NCI-H2196 treated with DMSO at 0.1 percent for 48 hours (cell line): ENCODE measurements at regions not wholly inside any gene's neighbourhood (a gene's known extent, or its start where the extent isn't known, plus 50 kb on each side); places are given as distances from the start of the nearest gene placed in this dataset.
"Not testable (repeated sequence)": the region's sequence is repeated elsewhere in the genome, so short reads cannot be mapped to it uniquely, and the experiment has no call there.

Experiments used
- DNase-seq: peaks from one replicate; lab custom pipeline; 2025; ENCODE audit not compliant: unreplicated experiment; lab: John Stamatoyannopoulos, UW

GRCh38 chr13:23947893-23948292 lies 50.6 kb upstream of the C1QTNF9B start:
- no peak for DNase-seq

- no peak for DNase-seq
These were observed 51.9 kb upstream of the C1QTNF9B start for GRCh38 chr13:23949200-23949599.

- DNase-seq = no peak
These were observed 52.4 kb upstream of the C1QTNF9B start for GRCh38 chr13:23949736-23950135.

- DNase-seq = no peak
These were observed 53.6 kb upstream of the C1QTNF9B start for GRCh38 chr13:23950736-23951510.

GRCh38 chr13:23952796-23953195 lies 55.5 kb upstream of the C1QTNF9B start:
- no peak for DNase-seq

GRCh38 chr13:23953860-23954512 lies 56.7 kb upstream of the C1QTNF9B start:
- no peak for DNase-seq

GRCh38 chr13:23955064-23955463 lies 57.8 kb upstream of the C1QTNF9B start:
- DNase-seq = no peak

- DNase-seq = no peak
These were observed 58.8 kb upstream of the C1QTNF9B start for GRCh38 chr13:23956106-23956505.

- no peak for DNase-seq
These were observed 60.7 kb upstream of the C1QTNF9B start for GRCh38 chr13:23957981-23958380.

GRCh38 chr13:23959231-23959862 lies 62.0 kb upstream of the C1QTNF9B start:
- no peak for DNase-seq

GRCh38 chr13:23960566-23961156 lies 63.4 kb upstream of the C1QTNF9B start:
- no peak for DNase-seq

- no peak for DNase-seq
These were observed 66.1 kb upstream of the C1QTNF9B start for GRCh38 chr13:23963184-23963931.

GRCh38 chr13:23963947-23964346 lies 66.6 kb upstream of the C1QTNF9B start:
- no peak for DNase-seq

- no peak for DNase-seq
These were observed 68.0 kb upstream of the C1QTNF9B start for GRCh38 chr13:23965346-23965745.

- DNase-seq = no peak
These were observed 69.0 kb upstream of the C1QTNF9B start for GRCh38 chr13:23966221-23966690.

- no peak for DNase-seq
These were observed 69.7 kb upstream of the C1QTNF9B start for GRCh38 chr13:23966691-23967615.

GRCh38 chr13:23967792-23968191 lies 70.5 kb upstream of the C1QTNF9B start:
- not testable (repeated sequence) for DNase-seq

GRCh38 chr13:23969647-23970046 lies 72.3 kb upstream of the C1QTNF9B start:
- no peak for DNase-seq

GRCh38 chr13:23979361-23980159 lies 82.3 kb upstream of the C1QTNF9B start:
- no peak for DNase-seq
